ENCODE measurements at regions not wholly inside any gene's neighbourhood (a gene's known extent, or its start where the extent isn't known, plus 50 kb on each side); places are given as distances from the start of the nearest gene placed in this dataset.
"Not testable (repeated sequence)": the region's sequence is repeated elsewhere in the genome, so short reads cannot be mapped to it uniquely, and the experiment has no call there.

DNA sequence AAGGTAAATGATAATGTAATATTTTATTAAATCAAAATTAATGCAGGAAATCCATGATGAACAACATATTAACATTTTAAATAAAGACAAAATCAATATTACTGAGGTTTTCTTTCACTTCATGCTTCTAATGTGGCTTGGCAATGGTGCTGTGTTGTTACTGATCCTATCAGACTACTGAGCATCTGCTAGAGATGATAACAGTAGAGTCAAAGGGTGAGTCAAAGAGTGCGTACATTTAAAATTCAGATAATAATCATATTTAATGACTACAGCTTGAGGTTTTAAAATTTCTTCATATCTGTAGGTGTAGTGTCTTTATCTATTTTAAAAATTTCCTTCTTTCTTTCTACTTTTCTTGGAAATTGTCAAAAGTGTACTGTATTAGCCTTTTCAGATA is 1628.1 kb upstream of the DEFB115 start:
- not testable (repeated sequence) for DNase-seq (ENCODE audit: low spot score); H3K27ac Mint-ChIP-seq; H3K27me3 Mint-ChIP-seq; H3K4me1 Mint-ChIP-seq (ENCODE audit: low read depth in 2 of 2); ATAC-seq; H3K36me3 Mint-ChIP-seq; H3K4me3 Mint-ChIP-seq
- peaks cover 18% of the 10 kb centered on the region for H3K9me3 Mint-ChIP-seq
